Panc1 (cell line): ENCODE measurements at regions not wholly inside any gene's neighbourhood (a gene's known extent, or its start where the extent isn't known, plus 50 kb on each side); places are given as distances from the start of the nearest gene placed in this dataset.

ENCODE experiments used
- ATAC-seq: fragments of 200-7000 bp; cut with Tn5 transposase; 2 replicates; pipeline ENCODE4 v1.9.1; 2020; ENCODE audit warnings: mild to moderate bottlenecking, moderate library complexity
- BruUV-seq: library from RNA; stranded (reverse); fragments of 400-500 nt; replicated peaks from 2 replicates; lab custom pipeline; 2021; lab: Mats Ljungman, UMichigan
- CTCF ChIA-PET: fragments of 300-600 bp; sonication (Branson Sonifier 250); formaldehyde crosslinking; loops from one replicate; lab custom pipeline; 2022; ENCODE audit warnings: antibody characterized with exemption; lab: Charles Lee
- POLR2A ChIA-PET: fragments of 300-600 bp; sonication (Branson Sonifier 250); formaldehyde crosslinking; loops from one replicate; lab custom pipeline; 2022; ENCODE audit warnings: antibody characterized with exemption; lab: Charles Lee
- DNase-seq: peaks from one replicate; pipeline ENCODE4 v3.0.0-alpha.2; 2010; ENCODE audit warnings: low read depth, low spot score
- H3K27ac ChIP-seq: 2 replicates; pipeline ENCODE4 v1.5.1; 2011; ENCODE audit warnings: mild to moderate bottlenecking, low read length, inconsistent platforms
- H3K27me3 ChIP-seq: fragments of 200-500 bp; sonication (Bioruptor generic); 2 replicates; pipeline ENCODE4 v1.6.0; 2014; ENCODE audit warnings: low read length, inconsistent platforms; ENCODE audit not compliant: control insufficient read depth, insufficient read depth
- H3K36me3 ChIP-seq: fragments of 200-500 bp; sonication (Bioruptor generic); 2 replicates; pipeline ENCODE4 v1.5.1; 2014; ENCODE audit warnings: inconsistent platforms, mild to moderate bottlenecking, low read length, moderate library complexity; ENCODE audit not compliant: control insufficient read depth, insufficient read depth
- H3K4me1 ChIP-seq: 2 replicates; pipeline ENCODE4 v1.5.1; 2011; ENCODE audit warnings: inconsistent platforms, mild to moderate bottlenecking, low read length, moderate library complexity; ENCODE audit not compliant: control insufficient read depth, insufficient read depth
- H3K4me3 ChIP-seq, 2 experiments: 2 replicates each; pipeline ENCODE4 v1.5.1; 2011 to 2012; ENCODE audit warnings: low read depth in 2 of 2, low read length in 2 of 2, mild to moderate bottlenecking in 2 of 2, inconsistent platforms in 1 of 2, moderate library complexity in 1 of 2
- H3K9me3 ChIP-seq: fragments of 200-500 bp; sonication (Bioruptor generic); 2 replicates; pipeline ENCODE4 v1.5.1; 2014; ENCODE audit warnings: low read depth, mild to moderate bottlenecking, inconsistent platforms, low read length, moderate library complexity; ENCODE audit not compliant: control insufficient read depth, insufficient read depth
- CTCF ChIP-seq: fragments of 450-650 bp; IDR thresholded peaks from 2 replicates; pipeline ENCODE4 v1.5.1; 2017; ENCODE audit warnings: mild to moderate bottlenecking
- POLR2AphosphoS5 ChIP-seq: IDR thresholded peaks from 2 replicates; pipeline ENCODE4 v1.6.1; 2012; ENCODE audit warnings: mild to moderate bottlenecking, low read depth, low read length, moderate library complexity
- REST ChIP-seq, 2 experiments: IDR thresholded peaks; 2 replicates each; pipeline ENCODE4 v1.6.1; 2011 to 2012; ENCODE audit warnings: low read depth in 2 of 2, control low read depth in 1 of 2, low read length in 1 of 2, mild to moderate bottlenecking in 1 of 2, moderate library complexity in 1 of 2; ENCODE audit not compliant: insufficient read depth in 1 of 2
- SIN3A ChIP-seq: IDR thresholded peaks from 2 replicates; pipeline ENCODE4 v1.6.1; 2012; ENCODE audit warnings: low read depth, mild to moderate bottlenecking, low read length, moderate library complexity, borderline replicate concordance; ENCODE audit not compliant: insufficient read depth
- TCF7L2 ChIP-seq: IDR thresholded peaks from 2 replicates; pipeline ENCODE4 v1.6.1; 2011; ENCODE audit warnings: mild to moderate bottlenecking, low read depth, low read length, inconsistent platforms
- in situ Hi-C: cut with HindIII; loops from 2 replicates; pipeline ENCODE4 v1.10.0; 2016; ENCODE audit warnings: low sequenced_read_pairs, low pct_unique_long_range_greater_than_20kb
- intact Hi-C: fragments of 100-400 bp; cut with micrococcal nuclease; formaldehyde crosslinking; loops from one replicate; pipeline ENCODE4 v1.10.0; 2022; ENCODE audit not compliant: unreplicated experiment

- TF ChIP-seq REST (IDR thresholded peaks at IDR 0.05; ENCODE audit: insufficient read depth in 1 of 2, low read depth in 2 of 2, low read length in 1 of 2), result no peak
- no peak for TF ChIP-seq CTCF
- no peak for TF ChIP-seq TCF7L2
- no peak for TF ChIP-seq POLR2AphosphoS5
- TF ChIP-seq SIN3A, result no peak
- intact Hi-C loops, result no loop called here
- ATAC-seq, result no peak
- DNase-seq, result no peak
- Histone ChIP-seq H3K36me3 (no peaks in the 10 kb centered on the region), H3K4me1 (no peaks in the 10 kb centered on the region), H3K4me3 (no peak overlapping the region), H3K27ac (no peak overlapping the region), H3K27me3 (no peaks in the 10 kb centered on the region), H3K9me3 (no peaks in the 10 kb centered on the region)
- no TSS peak for BruUV-seq
- POLR2A ChIA-PET, result no interaction called here
- in situ Hi-C loops, result no loop called here
- CTCF ChIA-PET, result no interaction called here
Measured at GRCh38 chr5:117417501-117417900, 842.9 kb upstream of the SEMA6A start.

DNA sequence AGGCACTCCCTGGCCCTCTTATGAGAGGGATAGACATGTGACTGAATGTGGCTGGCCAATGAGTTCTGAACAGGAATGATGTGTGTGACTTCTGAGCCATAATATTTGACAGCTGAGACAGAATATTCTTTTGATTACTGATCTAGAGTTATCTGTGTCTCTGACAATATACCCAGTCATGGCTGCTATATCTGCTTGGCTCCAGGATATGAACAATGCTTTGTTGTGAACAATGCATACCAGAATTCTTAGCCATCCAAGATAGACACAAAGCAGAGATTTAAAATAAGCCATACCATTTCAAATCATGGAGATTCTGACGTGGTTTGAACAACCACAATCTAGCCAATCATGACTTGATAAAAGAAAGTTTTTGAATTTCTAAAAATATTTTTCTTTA, 840.3 kb upstream of the SEMA6A start:
- POLR2A ChIA-PET, result no interaction called here
- in situ Hi-C loops, result no loop called here
- no TSS peak for BruUV-seq
- H3K9me3 ChIP-seq, result no peaks in the 10 kb centered on the region
- DNase-seq (no peak), ATAC-seq (no peak)
- H3K27me3 ChIP-seq, result no peaks in the 10 kb centered on the region
- no peak overlapping the region for H3K4me3 ChIP-seq
- H3K27ac ChIP-seq, result no peak overlapping the region
- no peaks in the 10 kb centered on the region for H3K36me3 ChIP-seq
- H3K4me1 ChIP-seq, result no peaks in the 10 kb centered on the region
- intact Hi-C loops, result no loop called here
- CTCF ChIA-PET, result no interaction called here
- TF ChIP-seq SIN3A, result no peak

GRCh38 chr5:117411701-117412100, 837.1 kb upstream of the SEMA6A start:
- intact Hi-C loops (no loop called here), in situ Hi-C loops (no loop called here)
- no peaks in the 10 kb centered on the region for H3K9me3 ChIP-seq
- ChIA-PET POLR2A (no interaction called here), CTCF (no interaction called here)
- DNase-seq, result no peak
- ATAC-seq, result no peak
- no TSS peak for BruUV-seq
- no peaks in the 10 kb centered on the region for H3K27me3 ChIP-seq
- TF ChIP-seq TCF7L2 (no peak), SIN3A (no peak), CTCF (no peak), REST (IDR thresholded peaks at IDR 0.05; ENCODE audit: insufficient read depth in 1 of 2, low read depth in 2 of 2, low read length in 1 of 2) (no peak), POLR2AphosphoS5 (no peak)
- H3K4me1 ChIP-seq, result no peaks in the 10 kb centered on the region
- no peak overlapping the region for H3K27ac ChIP-seq
- no peak overlapping the region for H3K4me3 ChIP-seq
- H3K36me3 ChIP-seq, result no peaks in the 10 kb centered on the region
